GM12874 (cell line): ENCODE measurements at regions not wholly inside any gene's neighbourhood (a gene's known extent, or its start where the extent isn't known, plus 50 kb on each side); places are given as distances from the start of the nearest gene placed in this dataset.

Source experiments
- CTCF ChIP-seq: IDR thresholded peaks from 2 replicates; pipeline ENCODE4 v1.5.1; 2011; ENCODE audit warnings: low read depth, mild to moderate bottlenecking, control low read depth, low read length, moderate library complexity; ENCODE audit not compliant: insufficient read depth

GRCh38 chr17:70752966-70753467, 583.7 kb downstream of the KCNJ2 start:
- no peak for TF ChIP-seq CTCF

GRCh38 chr17:70763018-70763417, 593.7 kb downstream of the KCNJ2 start:
- TF ChIP-seq CTCF, result no peak

GRCh38 chr17:70767102-70767701, 597.9 kb downstream of the KCNJ2 start:
- TF ChIP-seq CTCF, result peak; percentile 40; the same call in 1 of the 2 replicates

GRCh38 chr17:70769956-70770355, 600.6 kb downstream of the KCNJ2 start:
- TF ChIP-seq CTCF, result no peak

- TF ChIP-seq CTCF, result no peak
Measured at GRCh38 chr17:70771804-70772386, 602.6 kb downstream of the KCNJ2 start.

GRCh38 chr17:70772761-70773160, 603.4 kb downstream of the KCNJ2 start:
- no peak for TF ChIP-seq CTCF

GRCh38 chr17:70773258-70773657, 603.9 kb downstream of the KCNJ2 start:
- no peak for TF ChIP-seq CTCF
